ENCODE measurements at regions not wholly inside any gene's neighbourhood (a gene's known extent, or its start where the extent isn't known, plus 50 kb on each side); places are given as distances from the start of the nearest gene placed in this dataset.

DNA sequence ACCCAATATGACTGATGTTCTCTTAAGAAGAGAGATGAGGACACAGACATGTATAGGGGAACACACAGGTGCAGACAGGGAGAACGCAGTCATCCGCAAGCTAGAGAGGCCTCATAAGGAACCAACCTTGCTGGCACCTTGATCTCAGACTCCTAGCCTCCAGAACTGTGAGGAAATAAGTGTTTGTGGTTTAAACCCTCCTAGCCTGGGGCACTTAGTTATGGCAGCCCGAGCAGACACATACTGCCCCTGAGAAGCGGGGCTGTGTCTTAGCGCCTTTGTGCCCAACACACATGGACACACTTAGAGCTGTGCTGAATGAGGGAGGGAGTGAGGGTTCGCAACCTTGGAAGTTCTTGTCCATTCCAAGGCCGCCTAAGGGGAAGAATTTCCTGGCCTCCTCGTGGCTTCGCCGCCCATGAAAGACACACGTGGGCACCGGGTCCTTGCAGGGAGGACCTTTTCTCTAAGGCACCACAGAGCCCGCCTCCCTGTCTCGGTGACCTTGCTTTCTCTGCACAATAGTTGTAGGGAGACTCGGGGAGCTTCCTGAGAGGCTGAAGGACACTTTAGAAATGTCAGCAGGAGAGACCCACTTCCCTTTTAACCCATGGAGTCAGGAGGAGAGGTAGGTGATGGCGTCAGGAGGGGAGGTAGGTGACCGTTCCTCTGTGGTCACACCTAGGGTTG lies 224.5 kb upstream of the HDAC4 start:
- intact Hi-C loops (cut with DNase I), result no loop called here
- ATAC-seq (no peak), DNase-seq (ENCODE audit: missing footprints) (no peak)

- intact Hi-C loops (cut with DNase I), result no loop called here
- no peak for DNase-seq (ENCODE audit: missing footprints)
- ATAC-seq, result no peak
Measured at GRCh38 chr2:239621611-239622010, 220.8 kb upstream of the HDAC4 start.

DNA sequence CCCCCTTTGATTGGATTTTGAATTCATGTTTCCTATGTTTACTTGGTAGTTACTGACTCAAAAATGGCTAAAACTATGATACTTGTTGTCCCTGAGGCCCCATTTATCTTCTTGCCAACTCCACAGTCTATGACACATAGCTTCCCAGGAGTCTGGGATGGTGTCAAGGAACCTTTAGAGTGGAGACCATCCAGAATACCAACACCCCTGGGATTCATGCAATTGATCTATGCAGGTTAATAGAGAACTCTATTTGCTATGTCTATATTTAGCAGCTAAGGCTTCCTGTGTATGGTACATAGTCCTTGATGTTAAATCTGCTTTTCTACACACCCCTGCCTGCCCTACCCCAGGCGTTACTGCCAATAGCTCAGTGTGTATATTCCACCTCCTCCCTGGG lies 218.5 kb upstream of the HDAC4 start:
- intact Hi-C loops (cut with DNase I), result no loop called here
- DNase-seq (ENCODE audit: missing footprints), result no peak
- ATAC-seq, result no peak

GRCh38 chr2:239616729-239617128 lies 215.9 kb upstream of the HDAC4 start:
- ATAC-seq (no peak), DNase-seq (ENCODE audit: missing footprints) (no peak)
- intact Hi-C loops (cut with DNase I), result no loop called here

- ATAC-seq, result no peak
- DNase-seq (ENCODE audit: missing footprints), result no peak
- intact Hi-C loops (cut with DNase I), result no loop called here
Measured at GRCh38 chr2:239612133-239612532, 211.3 kb upstream of the HDAC4 start.

GRCh38 chr2:239611222-239611795 lies 210.5 kb upstream of the HDAC4 start:
- ATAC-seq (no peak), DNase-seq (ENCODE audit: missing footprints) (no peak)
- intact Hi-C loops (cut with DNase I), result no loop called here

DNA sequence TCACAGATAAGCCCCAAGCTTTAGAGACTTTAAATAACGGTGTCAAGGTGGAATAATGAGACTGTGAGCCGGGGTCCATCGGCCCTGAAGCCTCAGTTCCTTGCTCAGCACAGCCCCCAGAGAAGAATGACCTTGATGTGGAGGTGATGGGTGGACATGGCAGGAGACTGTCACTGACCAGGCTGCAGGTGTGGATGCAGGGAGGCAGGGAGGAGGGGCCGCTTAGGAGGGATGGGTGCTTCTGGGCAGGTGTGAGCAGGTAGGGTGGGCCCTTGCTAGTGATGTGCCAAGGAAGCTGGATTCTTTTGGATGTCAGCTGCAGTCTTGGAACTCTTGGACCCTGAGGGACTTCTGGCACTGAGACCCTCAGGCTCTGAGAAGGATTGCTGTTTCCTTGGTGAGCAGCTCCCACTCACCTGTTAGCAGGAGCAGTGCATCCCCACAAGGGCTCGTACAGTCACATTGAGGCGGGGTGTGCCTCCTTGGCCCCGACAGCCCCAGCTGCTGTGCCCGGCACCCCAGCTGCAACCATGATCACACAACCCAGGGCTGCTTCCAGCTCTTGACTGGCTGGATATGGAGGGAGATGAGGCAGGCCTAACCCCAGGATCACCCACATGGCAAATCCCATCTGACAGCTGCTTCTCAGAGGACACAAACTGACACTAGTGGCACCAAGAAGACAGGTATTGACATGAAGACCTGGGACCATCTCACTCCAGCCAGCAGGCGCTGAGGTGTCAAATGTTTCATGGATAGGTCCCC lies 209.8 kb upstream of the HDAC4 start:
- DNase-seq (ENCODE audit: missing footprints), result no peak
- intact Hi-C loops (cut with DNase I), result no loop called here

GRCh38 chr2:239609607-239610310 lies 208.9 kb upstream of the HDAC4 start:
- ATAC-seq (no peak), DNase-seq (ENCODE audit: missing footprints) (no peak)
- intact Hi-C loops (cut with DNase I), result no loop called here

More for the DNA sequence above, 209.8 kb upstream of the HDAC4 start:
- ATAC-seq, result no peak

DNA sequence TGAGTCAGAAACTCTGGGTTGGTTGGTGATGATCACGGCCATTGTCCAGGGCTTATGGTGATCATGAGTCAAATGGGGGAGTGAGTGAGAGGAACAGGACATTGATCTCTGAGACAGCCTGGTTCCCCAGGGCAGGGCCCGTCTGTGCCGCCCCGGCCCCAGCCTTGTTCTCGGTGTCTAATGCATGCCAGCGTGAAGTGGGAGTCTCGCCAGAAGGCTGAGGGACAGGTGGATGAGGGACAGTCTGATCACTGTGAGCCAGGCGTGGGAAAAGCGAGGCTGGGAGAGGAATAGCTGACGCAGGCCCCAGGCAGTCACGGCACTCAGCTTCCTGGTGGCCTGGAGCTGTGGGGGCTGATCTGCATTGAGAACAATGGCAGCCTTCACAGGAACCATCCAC lies 208.3 kb upstream of the HDAC4 start:
- ATAC-seq, result no peak
- intact Hi-C loops (cut with DNase I), result no loop called here
- DNase-seq (ENCODE audit: missing footprints), result no peak

- intact Hi-C loops (cut with DNase I), result no loop called here
- DNase-seq (ENCODE audit: missing footprints) (no peak), ATAC-seq (no peak)
Measured at GRCh38 chr2:239608723-239609122, 207.9 kb upstream of the HDAC4 start.

- ATAC-seq, result no peak
- intact Hi-C loops (cut with DNase I), result no loop called here
- DNase-seq (ENCODE audit: missing footprints), result no peak
Measured at GRCh38 chr2:239608260-239608659, 207.4 kb upstream of the HDAC4 start.

- ATAC-seq, result no peak
- intact Hi-C loops (cut with DNase I), result no loop called here
- DNase-seq (ENCODE audit: missing footprints), result no peak
Measured at GRCh38 chr2:239607517-239608191, 206.8 kb upstream of the HDAC4 start.

- intact Hi-C loops (cut with DNase I), result no loop called here
- DNase-seq (ENCODE audit: missing footprints) (no peak), ATAC-seq (no peak)
Measured at GRCh38 chr2:239606741-239607516, 206.1 kb upstream of the HDAC4 start.

- ATAC-seq, result no peak
- intact Hi-C loops (cut with DNase I), result no loop called here
- DNase-seq (ENCODE audit: missing footprints), result no peak
Measured at GRCh38 chr2:239605976-239606375, 205.2 kb upstream of the HDAC4 start.

DNA sequence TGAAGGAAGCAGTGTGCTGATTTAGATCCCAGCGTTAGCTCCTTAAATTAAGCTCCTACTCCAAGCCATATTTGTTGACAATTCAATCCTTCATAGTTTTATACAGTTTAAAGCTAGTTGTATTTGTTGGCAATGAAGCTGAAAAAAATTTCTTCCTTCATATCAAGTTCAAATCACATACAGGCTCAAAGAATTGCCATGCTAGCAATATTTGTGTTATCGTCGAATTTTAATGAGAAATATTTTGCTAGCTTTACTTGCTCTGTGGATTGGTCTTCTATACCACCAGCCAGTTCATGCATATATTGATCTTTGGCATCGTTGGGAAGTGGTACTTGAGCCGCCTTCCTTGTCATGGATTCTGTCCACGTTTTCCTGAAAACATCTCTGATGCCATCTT lies 204.6 kb upstream of the HDAC4 start:
- no peak for ATAC-seq
- no peak for DNase-seq (ENCODE audit: missing footprints)
- intact Hi-C loops (cut with DNase I), result no loop called here

DNA sequence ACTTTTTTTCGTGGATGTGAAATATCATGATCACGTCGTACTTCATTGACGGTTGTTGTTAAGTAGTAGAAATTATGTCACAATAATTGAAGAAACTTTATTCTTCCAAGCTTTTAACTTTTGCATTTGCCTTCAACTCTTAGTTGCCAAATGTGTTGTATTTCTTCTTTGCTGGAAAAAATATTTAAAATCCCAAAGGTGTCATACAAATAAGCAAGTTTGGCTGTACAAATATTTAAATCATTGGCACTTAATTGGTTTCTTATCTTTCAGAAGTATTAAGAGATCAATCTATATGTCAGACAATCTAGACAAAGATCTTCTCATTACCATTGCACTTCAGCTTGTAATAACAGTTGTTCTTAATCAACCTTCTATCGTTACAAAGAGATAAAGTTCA lies 204.0 kb upstream of the HDAC4 start:
- no peak for ATAC-seq
- no peak for DNase-seq (ENCODE audit: missing footprints)
- intact Hi-C loops (cut with DNase I), result no loop called here

DNA sequence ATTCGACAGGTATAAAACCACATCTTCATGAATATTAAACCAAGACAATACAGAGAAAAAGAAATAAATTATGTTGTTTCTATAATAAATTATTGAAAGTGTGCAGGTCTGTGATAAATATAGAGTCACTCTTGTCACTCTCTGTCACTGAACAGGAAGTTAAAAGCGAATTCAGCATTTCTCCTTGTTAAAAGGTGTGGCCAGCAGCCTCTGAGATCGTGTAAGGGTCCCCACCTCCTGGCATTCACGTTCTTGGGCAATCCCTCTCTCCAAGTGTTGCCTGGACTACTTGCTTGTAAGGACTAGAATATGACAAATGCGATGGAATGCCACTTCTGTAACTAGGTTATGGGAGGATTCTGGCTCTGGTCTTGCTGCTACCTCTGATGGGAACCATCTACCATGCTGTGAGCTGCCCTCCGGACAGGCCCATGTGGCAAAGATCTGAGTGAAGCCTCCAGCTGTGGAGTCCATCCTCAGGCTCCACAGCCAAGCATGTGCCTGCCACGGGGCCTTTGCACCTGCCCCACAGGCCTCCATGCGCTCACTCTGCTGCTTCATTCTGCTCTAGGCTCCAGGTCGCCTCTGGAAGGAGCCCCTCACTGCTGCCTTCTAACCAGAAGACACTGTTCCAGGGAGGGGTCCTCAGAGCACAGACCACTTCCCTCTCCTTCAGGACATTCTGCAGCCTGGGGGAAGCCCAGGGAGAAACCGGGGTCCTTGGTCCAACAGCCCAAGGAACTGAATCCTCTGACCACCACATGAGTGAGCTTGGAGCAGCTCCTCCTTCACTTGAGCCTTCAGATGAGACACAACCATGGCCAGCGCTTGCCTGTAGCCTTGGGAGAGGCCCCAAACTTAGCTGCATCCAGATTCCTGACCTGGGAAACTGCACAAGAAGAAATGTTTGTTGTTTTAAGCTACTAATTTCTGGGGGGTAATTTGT lies 202.9 kb upstream of the HDAC4 start:
- DNase-seq (ENCODE audit: missing footprints), result no peak
- no peak for ATAC-seq
- intact Hi-C loops (cut with DNase I), result no loop called here

Data from Right ventricle myocardium inferior (tissue), 1 donor.